ENCODE measurements at regions not wholly inside any gene's neighbourhood (a gene's known extent, or its start where the extent isn't known, plus 50 kb on each side); places are given as distances from the start of the nearest gene placed in this dataset.

DNA sequence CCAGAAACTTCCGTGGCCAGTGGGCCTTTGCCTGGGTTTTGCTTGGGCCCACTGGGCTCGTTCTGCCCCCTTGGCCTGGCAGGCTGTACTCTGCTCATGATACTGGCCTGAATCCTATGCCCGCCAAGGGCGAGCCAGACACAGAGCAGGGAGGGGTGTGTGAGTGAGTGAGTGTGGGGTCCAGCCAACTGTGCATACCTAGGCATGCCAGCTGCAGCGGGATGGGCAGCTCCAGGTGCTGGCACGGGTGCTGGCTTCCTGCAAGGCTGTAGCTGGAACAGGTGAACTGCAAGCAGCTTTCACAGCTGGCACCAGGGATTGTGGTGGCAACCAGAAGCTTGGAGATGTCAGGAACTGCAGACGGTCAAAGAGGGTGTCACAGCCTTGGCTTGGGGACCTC, 1276.4 kb downstream of the SLC16A7 start:
- TF ChIP-seq CTCF (IDR thresholded peaks at IDR 0.05) (no peak), POLR2A (IDR thresholded peaks at IDR 0.05) (no peak)

Measured in adrenal gland (tissue), 5 donors.